PC-3 (cell line): ENCODE measurements at regions not wholly inside any gene's neighbourhood (a gene's known extent, or its start where the extent isn't known, plus 50 kb on each side); places are given as distances from the start of the nearest gene placed in this dataset.

Experiments used
- ATAC-seq: fragments of 200-7000 bp; cut with Tn5 transposase; 2 replicates; pipeline ENCODE4 v1.9.1; 2020; ENCODE audit warnings: mild to moderate bottlenecking, moderate library complexity
- BruUV-seq: library from RNA; stranded (reverse); fragments of 400-500 nt; replicated peaks from 2 replicates; lab custom pipeline; 2021; lab: Mats Ljungman, UMichigan
- CTCF ChIA-PET: fragments of 300-600 bp; sonication (Branson Sonifier 250); formaldehyde crosslinking; loops from one replicate; lab custom pipeline; 2022; ENCODE audit warnings: antibody characterized with exemption; lab: Charles Lee
- POLR2A ChIA-PET: fragments of 300-600 bp; sonication (Branson Sonifier 250); formaldehyde crosslinking; loops from one replicate; lab custom pipeline; 2022; ENCODE audit warnings: antibody characterized with exemption; ENCODE audit not compliant: unreplicated experiment; lab: Charles Lee
- DNase-seq: peaks from one replicate; pipeline ENCODE4 v3.0.0-alpha.2; 2015
- H2AFZ ChIP-seq: fragments of 300-600 bp; sonication (generic); 2 replicates; pipeline ENCODE4 v1.6.0; 2016; ENCODE audit warnings: antibody characterized with exemption, low read length
- H3F3A ChIP-seq: fragments of 300-600 bp; sonication (generic); one replicate; pipeline ENCODE4 v1.6.0; 2017; ENCODE audit warnings: antibody characterized with exemption, low read length, control low read depth, mild to moderate bottlenecking; ENCODE audit not compliant: unreplicated experiment
- H3K27ac ChIP-seq: fragments of 300-600 bp; sonication (generic); 2 replicates; pipeline ENCODE4 v1.5.1; 2016; ENCODE audit warnings: mild to moderate bottlenecking, low read length
- H3K27me3 ChIP-seq: fragments of 300-600 bp; sonication (generic); 2 replicates; pipeline ENCODE4 v1.6.1; 2016; ENCODE audit warnings: low read length, mixed read lengths
- H3K36me3 ChIP-seq: fragments of 300-600 bp; sonication (generic); 2 replicates; pipeline ENCODE4 v1.6.1; 2016; ENCODE audit warnings: low read depth, mixed run types, low read length, mixed read lengths
- H3K4me1 ChIP-seq: fragments of 300-600 bp; sonication (generic); 2 replicates; pipeline ENCODE4 v1.5.1; 2016; ENCODE audit warnings: low read length; ENCODE audit not compliant: insufficient read depth
- H3K4me2 ChIP-seq: fragments of 300-600 bp; sonication (generic); 2 replicates; pipeline ENCODE4 v1.6.0; 2016; ENCODE audit warnings: low read length
- H3K4me3 ChIP-seq: fragments of 300-600 bp; sonication (generic); 2 replicates; pipeline ENCODE4 v1.5.1; 2016; ENCODE audit warnings: mild to moderate bottlenecking, low read length, mixed read lengths
- H3K79me2 ChIP-seq: fragments of 300-600 bp; sonication (generic); 2 replicates; pipeline ENCODE4 v1.6.1; 2017; ENCODE audit warnings: low read length, mixed read lengths
- H3K9ac ChIP-seq: fragments of 300-600 bp; sonication (generic); 2 replicates; pipeline ENCODE4 v1.6.0; 2016; ENCODE audit warnings: mild to moderate bottlenecking, low read length
- H3K9me2 ChIP-seq: fragments of 300-600 bp; sonication (generic); replicated peaks from 2 replicates; pipeline ENCODE4 v1.6.1; 2016; ENCODE audit warnings: mixed run types, low read length, mixed read lengths
- H3K9me3 ChIP-seq: fragments of 300-600 bp; sonication (generic); 2 replicates; pipeline ENCODE4 v1.6.1; 2016; ENCODE audit warnings: low read length, mixed read lengths
- H4K20me1 ChIP-seq: fragments of 300-600 bp; sonication (generic); 2 replicates; pipeline ENCODE4 v1.6.1; 2016; ENCODE audit warnings: low read length, mixed read lengths
- CTCF ChIP-seq: fragments of 300-600 bp; sonication (generic); conservative IDR thresholded peaks from 2 replicates; pipeline ENCODE4 v1.5.1; 2017; ENCODE audit warnings: antibody characterized with exemption, low read depth, mild to moderate bottlenecking, low read length
- EZH2 ChIP-seq: fragments of 300-600 bp; sonication (generic); IDR thresholded peaks from one replicate; pipeline ENCODE4 v1.6.1; 2017; ENCODE audit warnings: antibody characterized with exemption, mild to moderate bottlenecking, low read length; ENCODE audit not compliant: unreplicated experiment
- EZH2phosphoT487 ChIP-seq: fragments of 300-600 bp; sonication (generic); IDR thresholded peaks from 2 replicates; pipeline ENCODE4 v1.6.1; 2018; ENCODE audit warnings: mild to moderate bottlenecking, antibody characterized with exemption, low read length, borderline replicate concordance
- intact Hi-C: fragments of 100-400 bp; cut with micrococcal nuclease; formaldehyde crosslinking; loops from 2 replicates; pipeline ENCODE4 v1.9.0; 2023

- H3K9ac ChIP-seq, result no peak overlapping the region
- H3K4me1 ChIP-seq, result no peaks in the 10 kb centered on the region
- H3K27me3 ChIP-seq, result no peaks in the 10 kb centered on the region
- H2AFZ ChIP-seq, result no peak overlapping the region
- ATAC-seq (no peak), DNase-seq (no peak)
- BruUV-seq, result no TSS peak
- no peaks in the 10 kb centered on the region for H3K79me2 ChIP-seq
- H3K9me3 ChIP-seq, result no peaks in the 10 kb centered on the region
- H3K27ac ChIP-seq, result no peak overlapping the region
- POLR2A ChIA-PET, result no interaction called here
- H3F3A ChIP-seq, result no peaks in the 10 kb centered on the region
- no peaks in the 10 kb centered on the region for H4K20me1 ChIP-seq
- intact Hi-C loops, result no loop called here
- CTCF ChIA-PET, result no interaction called here
- no peak overlapping the region for H3K4me2 ChIP-seq
- H3K4me3 ChIP-seq, result no peak overlapping the region
- H3K36me3 ChIP-seq, result no peaks in the 10 kb centered on the region
- no peaks in the 10 kb centered on the region for H3K9me2 ChIP-seq
- TF ChIP-seq EZH2phosphoT487 (no peak), EZH2 (no peak), CTCF (no peak)
Measured at GRCh38 chr18:73458186-73458964, 590.6 kb upstream of the NETO1 start.

- H4K20me1 ChIP-seq, result no peaks in the 10 kb centered on the region
- no peaks in the 10 kb centered on the region for H3K27me3 ChIP-seq
- H3K4me1 ChIP-seq, result no peaks in the 10 kb centered on the region
- intact Hi-C loops, result no loop called here
- no peaks in the 10 kb centered on the region for H3K9me3 ChIP-seq
- no peak overlapping the region for H2AFZ ChIP-seq
- no peaks in the 10 kb centered on the region for H3F3A ChIP-seq
- no peak overlapping the region for H3K4me2 ChIP-seq
- no peak overlapping the region for H3K27ac ChIP-seq
- no TSS peak for BruUV-seq
- no peak for ATAC-seq
- H3K9me2 ChIP-seq, result no peaks in the 10 kb centered on the region
- no peak for DNase-seq
- H3K79me2 ChIP-seq, result no peaks in the 10 kb centered on the region
- TF ChIP-seq EZH2, result no peak
- TF ChIP-seq EZH2phosphoT487, result no peak
- TF ChIP-seq CTCF, result no peak
- no peaks in the 10 kb centered on the region for H3K36me3 ChIP-seq
- no peak overlapping the region for H3K9ac ChIP-seq
- no peak overlapping the region for H3K4me3 ChIP-seq
- ChIA-PET POLR2A (no interaction called here), CTCF (no interaction called here)
Measured at GRCh38 chr18:73456643-73457042, 588.9 kb upstream of the NETO1 start.

GRCh38 chr18:73452866-73453265, 585.1 kb upstream of the NETO1 start:
- CTCF ChIA-PET, result no interaction called here
- Histone ChIP-seq H3K79me2 (no peaks in the 10 kb centered on the region), H3F3A (no peaks in the 10 kb centered on the region), H3K9ac (no peak overlapping the region), H3K4me3 (no peak overlapping the region), H3K36me3 (no peaks in the 10 kb centered on the region), H3K4me1 (no peaks in the 10 kb centered on the region), H4K20me1 (no peaks in the 10 kb centered on the region), H3K9me3 (no peaks in the 10 kb centered on the region), H3K27me3 (no peaks in the 10 kb centered on the region), H2AFZ (no peak overlapping the region), H3K9me2 (no peaks in the 10 kb centered on the region), H3K4me2 (no peak overlapping the region), H3K27ac (no peak overlapping the region)
- intact Hi-C loops, result no loop called here
- ATAC-seq, result no peak
- DNase-seq, result no peak
- TF ChIP-seq EZH2 (no peak), EZH2phosphoT487 (no peak), CTCF (no peak)
- BruUV-seq, result no TSS peak
- POLR2A ChIA-PET, result interaction anchor here (0.6 kb wide), 1 partner anchor 210 kb away, joined by 6 read pairs; no protein-coding TSS in a partner anchor
